WI38 (cell line): ENCODE measurements at regions not wholly inside any gene's neighbourhood (a gene's known extent, or its start where the extent isn't known, plus 50 kb on each side); places are given as distances from the start of the nearest gene placed in this dataset.

Source experiments
- H3K4me3 ChIP-seq: 2 replicates; pipeline ENCODE4 v1.5.1; 2011; ENCODE audit warnings: low read depth, mild to moderate bottlenecking, control low read depth, low read length
- TF ChIP-seq, protein P1 (sequence below): IDR thresholded peaks from 2 replicates; pipeline ENCODE4 v1.5.1; 2012; ENCODE audit warnings: low read depth, mild to moderate bottlenecking, control low read depth, low read length

DNA sequence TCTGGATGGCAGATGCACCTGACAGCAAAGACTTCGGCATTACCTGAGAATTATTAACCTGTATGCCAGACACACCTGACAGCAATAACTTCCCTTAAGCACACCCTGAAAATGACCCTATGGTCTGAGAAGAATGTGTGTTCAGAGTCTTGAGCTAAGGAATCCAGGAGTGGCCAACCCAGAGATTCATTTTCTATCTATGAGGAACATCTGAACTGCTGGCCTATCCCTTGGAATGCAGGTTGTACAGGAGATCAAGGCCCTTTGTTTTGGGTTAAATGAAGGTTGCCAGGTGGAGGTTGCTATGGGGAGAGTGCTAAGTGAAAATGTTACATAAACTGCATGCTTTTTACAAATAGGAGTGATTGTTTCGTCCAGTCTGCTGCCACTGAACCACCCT, 200.9 kb upstream of the MEIS1 start:
- H3K4me3 ChIP-seq: no peak overlapping the region
- TF ChIP-seq, protein P1, sequence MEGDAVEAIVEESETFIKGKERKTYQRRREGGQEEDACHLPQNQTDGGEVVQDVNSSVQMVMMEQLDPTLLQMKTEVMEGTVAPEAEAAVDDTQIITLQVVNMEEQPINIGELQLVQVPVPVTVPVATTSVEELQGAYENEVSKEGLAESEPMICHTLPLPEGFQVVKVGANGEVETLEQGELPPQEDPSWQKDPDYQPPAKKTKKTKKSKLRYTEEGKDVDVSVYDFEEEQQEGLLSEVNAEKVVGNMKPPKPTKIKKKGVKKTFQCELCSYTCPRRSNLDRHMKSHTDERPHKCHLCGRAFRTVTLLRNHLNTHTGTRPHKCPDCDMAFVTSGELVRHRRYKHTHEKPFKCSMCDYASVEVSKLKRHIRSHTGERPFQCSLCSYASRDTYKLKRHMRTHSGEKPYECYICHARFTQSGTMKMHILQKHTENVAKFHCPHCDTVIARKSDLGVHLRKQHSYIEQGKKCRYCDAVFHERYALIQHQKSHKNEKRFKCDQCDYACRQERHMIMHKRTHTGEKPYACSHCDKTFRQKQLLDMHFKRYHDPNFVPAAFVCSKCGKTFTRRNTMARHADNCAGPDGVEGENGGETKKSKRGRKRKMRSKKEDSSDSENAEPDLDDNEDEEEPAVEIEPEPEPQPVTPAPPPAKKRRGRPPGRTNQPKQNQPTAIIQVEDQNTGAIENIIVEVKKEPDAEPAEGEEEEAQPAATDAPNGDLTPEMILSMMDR: no peak

DNA sequence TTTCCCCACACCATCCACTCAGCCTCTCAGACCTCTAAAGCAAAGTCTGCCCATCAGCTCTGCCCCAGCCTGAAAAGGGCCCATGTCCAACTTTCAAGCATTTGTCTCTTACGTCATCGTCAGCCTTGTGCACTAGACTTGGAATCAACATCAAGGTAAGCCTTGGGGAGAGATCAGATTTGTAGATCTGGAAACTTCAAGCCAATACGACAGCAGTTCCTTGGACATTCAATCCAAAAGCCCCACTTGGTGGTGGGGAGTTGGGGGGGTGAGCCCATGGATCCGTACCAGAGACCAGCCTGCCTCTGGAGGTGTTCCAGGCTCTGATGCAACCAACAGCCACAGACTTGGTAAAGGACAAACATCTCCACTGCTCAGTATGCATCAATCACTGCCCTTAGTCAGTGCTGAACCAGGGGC, 206.8 kb upstream of the MEIS1 start:
- H3K4me3 ChIP-seq: no peak overlapping the region
- TF ChIP-seq, protein P1: no peak

DNA sequence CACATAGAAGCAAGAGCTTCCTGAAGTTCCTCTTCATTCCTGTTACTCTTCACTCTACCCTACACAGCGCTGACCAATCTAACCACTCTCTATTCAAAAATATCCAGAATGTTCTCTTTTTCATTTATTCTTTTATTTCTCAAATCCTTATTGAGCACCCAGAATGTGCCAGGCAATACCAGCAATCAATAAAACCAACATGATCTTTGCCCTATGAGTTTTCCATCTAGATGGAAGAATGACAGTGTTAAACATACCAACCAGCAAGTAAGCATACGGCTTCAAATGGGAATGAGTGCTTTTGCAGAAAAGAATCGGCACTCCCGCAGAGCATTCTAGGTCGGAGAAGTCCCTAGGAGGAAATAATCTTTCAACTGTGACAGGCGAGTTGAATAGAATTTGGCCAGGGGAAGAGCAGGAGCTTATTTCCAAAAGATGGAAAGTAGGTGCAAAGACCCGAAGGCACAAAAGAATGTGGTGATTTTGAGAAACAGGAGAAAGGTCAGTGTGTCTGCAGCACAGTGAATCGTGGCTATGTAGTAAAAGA, 217.8 kb upstream of the MEIS1 start:
- TF ChIP-seq, protein P1: no peak
- no peak overlapping the region for H3K4me3 ChIP-seq

DNA sequence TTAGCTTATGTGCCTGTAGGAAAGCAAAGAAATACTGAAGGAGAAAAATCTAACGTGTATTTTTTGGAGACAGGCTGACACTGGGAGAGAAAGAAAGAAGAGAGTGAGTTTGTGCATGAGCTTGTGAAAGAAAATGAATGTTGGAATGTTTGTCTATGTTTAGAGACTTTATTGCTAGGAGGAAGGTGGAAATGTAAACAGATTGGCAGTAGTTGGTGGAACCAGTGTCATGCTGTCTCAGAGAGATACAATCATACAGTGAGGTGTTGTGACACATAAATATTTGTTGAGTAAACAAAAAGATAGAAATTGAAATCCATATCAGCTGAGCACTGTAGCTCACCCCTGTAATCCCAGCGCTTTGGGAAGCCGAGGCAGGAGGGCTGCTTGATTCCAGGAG, 222.2 kb upstream of the MEIS1 start:
- no peak overlapping the region for H3K4me3 ChIP-seq
- TF ChIP-seq, protein P1: no peak

DNA sequence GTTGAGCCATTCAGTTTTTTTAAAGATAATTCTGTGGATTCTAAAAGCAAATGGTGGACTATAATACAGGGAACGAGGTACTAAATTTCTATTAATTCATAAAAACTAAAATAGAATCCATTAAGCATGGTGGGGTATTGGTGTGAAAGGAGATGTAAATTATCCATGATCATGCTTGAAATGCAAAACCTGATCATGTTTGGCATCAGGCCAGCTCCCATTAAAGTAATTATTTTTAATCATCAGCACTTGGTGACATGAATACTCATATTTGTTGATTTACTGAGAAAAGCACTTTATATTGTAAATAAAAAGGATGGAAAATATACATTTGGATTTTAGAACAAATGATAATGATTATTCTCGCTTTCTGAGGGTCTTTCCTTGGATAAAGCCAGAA, 232.3 kb upstream of the MEIS1 start:
- H3K4me3 ChIP-seq: no peak overlapping the region
- TF ChIP-seq, protein P1: no peak

DNA sequence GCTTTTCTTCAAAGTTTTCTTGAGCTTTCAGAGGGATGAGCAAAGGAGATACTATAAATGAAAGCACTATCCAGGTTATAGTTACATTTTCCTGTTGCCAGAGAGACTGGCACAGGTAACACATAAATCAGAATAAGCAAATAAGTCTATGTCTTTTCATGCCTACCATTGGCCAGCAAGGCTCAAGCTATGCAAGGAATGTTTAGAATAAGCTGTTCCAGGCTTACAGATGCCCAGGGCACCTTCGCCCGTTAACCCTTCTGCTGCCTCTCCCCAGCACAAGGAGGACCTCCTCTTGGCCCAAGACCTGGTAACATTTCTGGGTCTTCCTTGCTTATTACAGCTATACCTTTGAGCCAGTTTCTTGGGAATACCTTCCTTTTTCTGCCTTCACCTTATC, 233.7 kb upstream of the MEIS1 start:
- TF ChIP-seq, protein P1: no peak
- no peak overlapping the region for H3K4me3 ChIP-seq

DNA sequence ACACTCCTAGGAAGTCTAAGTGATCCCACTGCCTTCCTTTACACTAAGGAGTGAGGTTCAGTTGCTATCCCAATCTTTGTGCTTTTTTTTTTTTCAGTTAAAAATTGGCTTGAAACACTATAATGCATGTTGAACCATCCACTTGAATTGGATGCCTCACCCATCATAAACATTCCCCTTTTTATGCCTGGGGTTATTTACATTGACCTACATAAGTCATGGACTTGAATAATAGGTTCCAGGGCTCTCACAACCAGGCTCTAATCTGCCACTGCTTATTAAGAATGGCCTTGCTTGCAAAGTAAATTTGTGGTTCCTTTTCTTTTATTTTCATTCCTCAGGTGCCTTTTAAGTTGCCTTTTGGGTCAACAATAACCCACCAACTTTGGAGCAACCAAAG, 236.1 kb upstream of the MEIS1 start:
- TF ChIP-seq, protein P1: no peak
- no peak overlapping the region for H3K4me3 ChIP-seq
